ENCODE measurements at regions not wholly inside any gene's neighbourhood (a gene's known extent, or its start where the extent isn't known, plus 50 kb on each side); places are given as distances from the start of the nearest gene placed in this dataset.

DNA sequence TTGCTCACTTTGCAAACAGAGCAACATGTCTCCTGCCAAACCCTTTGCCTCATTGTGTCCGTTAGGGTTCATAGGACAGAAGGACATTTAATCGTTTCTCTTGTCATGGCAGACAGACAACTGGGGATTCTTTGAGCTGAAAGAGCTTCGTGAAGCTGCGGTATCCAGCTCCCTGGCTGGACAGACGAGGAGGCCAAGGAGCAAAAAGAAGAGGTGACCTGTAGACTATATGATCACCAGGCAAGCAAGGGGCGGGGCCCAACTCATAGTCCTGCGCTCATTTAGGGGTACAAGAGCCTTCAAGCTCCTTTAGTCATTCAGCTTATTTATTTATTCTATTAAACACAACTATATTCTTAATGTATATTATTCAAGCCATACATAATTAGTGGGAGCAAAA lies 66.8 kb upstream of the VRK1 start:
- DNase-seq = no peak

DNA sequence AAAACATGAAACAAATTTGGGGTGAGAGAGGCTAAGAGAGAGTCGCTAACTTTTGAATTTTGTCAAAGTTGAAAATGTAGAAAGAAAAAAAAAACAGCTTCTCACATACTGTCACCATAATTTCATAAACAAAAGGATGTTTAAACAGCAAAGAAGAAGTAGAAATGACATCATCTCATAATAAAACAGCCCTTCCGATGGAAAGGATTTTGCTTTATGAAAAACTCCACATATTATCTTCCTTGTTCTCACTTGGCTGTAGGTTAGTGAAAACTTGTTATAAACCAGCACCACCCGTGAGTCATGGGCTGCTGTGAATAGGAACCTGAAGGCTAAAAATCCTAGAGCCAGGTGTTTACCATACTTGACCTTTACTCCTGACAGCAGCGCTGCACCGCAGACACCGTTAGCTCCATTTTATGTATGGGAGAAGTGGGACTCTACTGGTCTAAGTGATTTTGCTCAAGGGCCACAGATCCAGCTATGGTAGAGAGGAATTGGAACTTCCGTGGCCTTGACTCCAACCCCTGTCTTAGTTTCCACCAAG lies 63.0 kb upstream of the VRK1 start:
- no peak for DNase-seq

DNA sequence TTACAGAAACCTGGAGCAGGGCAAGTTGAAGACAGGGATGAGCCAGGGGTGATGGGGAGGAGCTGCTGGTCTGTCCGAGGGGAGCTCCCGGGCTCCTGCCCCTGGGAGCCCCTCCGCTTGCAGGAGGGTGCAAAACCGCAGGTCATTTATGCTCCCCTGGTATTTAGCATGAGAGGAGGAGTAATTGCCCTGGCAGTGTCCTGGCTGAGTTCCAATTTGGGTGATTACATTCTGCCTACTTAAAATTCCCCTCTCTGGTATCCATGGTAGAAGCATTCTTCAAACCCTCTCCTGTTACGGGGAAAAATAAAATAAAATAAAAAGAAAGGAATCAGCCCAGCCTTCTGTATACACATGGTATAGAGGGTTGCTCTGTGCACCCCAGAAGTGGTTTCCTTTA lies 61.7 kb upstream of the VRK1 start:
- peak; percentile 85 for DNase-seq

DNA sequence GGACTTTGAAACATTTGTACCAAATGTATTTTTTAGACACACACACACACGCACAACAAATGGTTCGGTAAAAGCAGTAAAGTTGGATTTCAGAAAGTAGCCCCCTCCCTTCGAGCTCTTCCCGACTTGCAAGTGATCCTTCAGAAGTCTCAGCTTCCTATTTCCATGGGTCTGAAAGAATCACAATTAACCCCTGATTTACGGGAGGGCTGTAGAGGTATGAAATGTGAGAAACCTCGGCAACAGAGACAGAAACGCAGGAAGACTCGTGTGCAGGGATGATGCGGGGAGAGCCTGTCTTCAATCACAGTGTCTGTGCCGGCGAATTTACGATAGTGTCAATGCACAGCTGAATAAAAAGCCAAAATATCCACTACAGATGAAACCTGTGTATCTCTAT lies 60.7 kb upstream of the VRK1 start:
- no peak for DNase-seq

DNA sequence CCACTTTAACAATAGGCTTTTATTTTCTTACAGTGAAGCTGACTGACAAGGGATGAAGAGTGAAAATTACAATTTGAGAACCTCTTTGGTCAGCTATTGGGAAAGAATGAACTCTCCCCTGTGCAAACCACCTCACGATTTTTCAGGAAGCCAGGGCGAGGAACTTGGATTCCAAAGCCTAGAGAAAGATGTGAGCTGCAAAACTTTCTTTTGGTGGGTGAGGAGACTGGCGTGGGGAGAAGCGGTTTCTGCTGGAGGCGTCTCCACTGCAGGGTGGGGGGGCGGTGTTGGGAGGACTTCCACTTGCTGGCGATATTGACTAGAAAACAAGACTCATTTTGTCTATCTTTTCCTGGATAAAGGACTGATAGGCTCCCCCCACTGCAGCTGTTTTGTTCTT lies 59.3 kb upstream of the VRK1 start:
- no peak for DNase-seq

DNA sequence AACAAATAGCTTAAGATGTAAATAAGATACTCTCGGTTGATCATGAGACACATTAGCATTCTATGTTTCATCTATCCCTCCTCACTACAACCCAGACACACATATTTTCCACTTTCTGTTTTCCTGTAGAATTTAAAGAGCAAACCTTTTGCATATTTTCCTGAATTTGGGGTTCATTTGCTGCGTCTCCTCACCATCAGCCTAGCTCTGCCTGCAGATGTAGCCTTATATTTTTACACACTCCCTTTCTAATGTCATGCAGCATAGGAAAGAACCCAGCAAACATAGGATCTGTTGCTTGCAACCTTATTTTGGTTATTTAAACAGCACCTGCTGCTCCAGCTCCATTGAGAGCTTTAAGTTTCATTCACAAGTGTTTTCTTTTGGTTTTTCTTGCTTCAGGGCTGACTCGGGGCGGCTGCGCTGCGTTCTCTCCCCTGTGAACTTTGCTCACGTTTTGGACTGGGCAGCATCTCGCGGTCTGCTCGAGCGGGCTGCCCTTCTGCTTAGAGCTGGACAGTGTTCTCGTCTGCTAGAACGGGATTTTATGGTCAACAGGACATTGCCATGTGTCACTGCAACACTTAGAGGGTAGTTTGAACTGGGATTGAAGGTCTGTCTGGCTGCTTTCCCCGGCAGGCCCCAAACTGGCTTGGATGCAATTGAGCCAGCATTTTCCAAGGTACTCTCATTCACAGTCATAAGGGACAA lies 57.8 kb upstream of the VRK1 start:
- no peak for DNase-seq

DNA sequence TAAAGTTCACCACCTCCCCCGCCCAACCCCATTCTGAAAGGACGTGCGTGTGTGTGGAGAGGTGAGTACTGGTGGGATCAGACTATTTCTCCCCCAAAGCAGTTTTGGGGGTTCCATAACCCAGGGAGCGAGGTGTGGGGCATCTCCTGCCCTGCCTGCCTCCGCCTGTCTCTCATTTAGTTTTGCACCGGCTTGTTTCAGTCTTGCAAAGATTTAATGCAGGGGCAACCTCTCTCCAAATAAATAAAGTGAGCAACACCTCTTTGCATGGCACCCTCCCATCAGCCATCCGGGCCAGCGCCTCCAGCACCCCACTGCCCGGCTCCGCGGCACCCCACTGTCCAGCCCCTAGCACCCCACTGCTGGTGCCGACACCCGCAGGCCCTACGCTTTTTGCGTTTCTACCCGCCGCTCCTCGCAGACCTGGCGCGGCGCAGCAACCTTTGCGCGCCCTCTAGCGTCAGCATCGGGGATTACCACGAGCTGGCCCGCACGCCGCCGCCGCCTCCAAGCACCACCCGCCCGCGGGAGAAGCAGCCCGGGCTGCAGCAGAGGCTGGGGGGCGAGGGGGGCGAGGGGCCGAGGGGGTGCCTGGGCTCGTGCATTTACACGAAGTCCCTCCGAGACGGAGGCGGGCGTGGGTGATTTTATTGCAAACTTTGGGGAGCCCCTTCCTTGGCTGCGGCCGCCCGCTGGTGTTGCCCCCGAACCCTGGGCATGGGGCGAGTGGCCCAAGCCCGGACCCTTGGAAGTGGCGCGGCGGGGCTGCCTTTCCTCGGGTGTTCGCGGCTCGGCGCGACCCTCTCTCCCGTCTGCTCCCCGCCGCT lies 55.8 kb upstream of the VRK1 start:
- peak; percentile 42 for DNase-seq

DNA sequence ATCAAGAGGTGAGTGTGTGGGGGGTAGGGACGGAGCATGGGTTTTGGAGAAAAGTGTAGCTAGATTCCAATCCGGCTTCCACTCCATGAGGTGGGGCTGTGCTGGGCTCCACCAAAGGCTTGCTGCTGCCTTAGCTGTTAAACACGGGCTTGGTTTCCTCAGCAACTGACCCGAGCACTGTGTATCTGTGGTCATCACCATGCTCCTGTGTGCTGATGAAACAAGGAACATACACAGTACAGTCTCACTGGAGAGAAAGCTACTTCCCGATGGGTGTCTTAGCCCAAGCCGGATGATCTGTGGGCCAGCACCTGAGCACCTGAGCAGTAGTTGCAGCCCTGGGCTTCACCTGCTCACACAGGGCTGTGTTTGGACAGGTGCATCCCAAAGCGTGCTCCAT lies 52.9 kb upstream of the VRK1 start:
- no peak for DNase-seq

DNA sequence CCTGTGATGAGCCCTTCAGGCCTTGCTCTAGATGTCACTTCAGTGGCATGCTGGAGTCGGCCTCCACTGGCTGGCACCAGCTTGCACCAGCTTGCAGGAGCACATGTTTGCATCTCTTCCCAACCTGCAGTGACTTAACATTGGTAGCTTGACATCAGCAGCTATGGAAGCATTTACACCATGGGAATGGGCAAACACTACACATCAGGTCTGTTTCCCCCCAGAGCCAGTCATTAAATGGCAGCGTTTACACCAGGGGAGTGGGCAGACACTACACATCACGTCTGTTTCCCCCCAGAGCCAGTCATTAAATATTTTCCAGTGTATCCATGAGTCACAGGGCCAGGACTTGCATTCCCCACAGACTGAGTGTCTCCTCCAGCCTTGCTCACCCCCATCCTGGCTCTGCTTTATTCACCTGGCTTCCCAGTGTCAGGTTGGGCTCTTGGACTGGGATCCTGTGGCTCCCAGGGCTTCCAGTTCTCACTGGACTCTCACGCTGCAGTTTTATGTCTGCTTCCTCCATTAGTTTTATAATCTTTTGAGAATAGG lies 51.6 kb upstream of the VRK1 start:
- DNase-seq = no peak

DNA sequence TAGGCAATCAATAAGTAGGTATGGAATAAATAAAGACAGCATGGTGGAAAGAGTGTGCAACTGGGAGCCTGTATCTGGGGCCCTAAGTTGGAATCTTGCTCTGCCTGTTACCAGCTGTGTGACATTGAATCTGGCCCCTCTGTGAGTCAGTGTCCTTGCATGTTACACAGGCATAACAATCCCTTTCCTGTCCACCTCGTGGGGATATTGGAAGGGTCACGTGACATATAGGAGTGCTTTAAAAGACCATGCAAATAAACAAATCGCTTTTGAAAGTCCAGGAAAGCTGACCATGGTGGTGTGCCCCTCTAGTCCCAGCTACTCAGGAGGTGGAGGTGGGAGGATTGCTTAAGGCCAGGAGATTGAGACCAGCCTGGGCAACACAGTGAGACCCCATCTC lies 51.1 kb upstream of the VRK1 start:
- no peak for DNase-seq

DNA sequence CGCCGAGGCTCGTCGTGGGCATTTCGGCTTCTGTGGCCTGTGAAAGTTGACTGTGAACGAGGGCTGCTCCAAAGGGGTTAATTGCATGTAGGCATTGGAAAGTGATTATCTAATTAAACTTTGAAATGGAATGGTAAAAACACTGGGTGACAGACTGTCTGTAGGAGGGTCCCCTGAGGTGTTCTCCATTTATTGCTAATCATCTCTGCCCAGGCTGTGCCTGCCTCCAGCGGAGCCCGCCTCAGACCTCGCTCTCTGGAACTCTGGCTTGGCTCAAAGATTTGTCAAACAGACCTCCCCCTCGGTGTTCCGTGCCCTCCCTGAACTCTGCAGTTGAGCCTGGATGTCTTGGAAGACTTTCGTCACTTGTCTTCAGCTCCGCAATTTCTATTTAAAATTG lies 50.2 kb upstream of the VRK1 start:
- DNase-seq = no peak
